AG09319 (cell line): ENCODE measurements at regions not wholly inside any gene's neighbourhood (a gene's known extent, or its start where the extent isn't known, plus 50 kb on each side); places are given as distances from the start of the nearest gene placed in this dataset.
"Not testable (repeated sequence)": the region's sequence is repeated elsewhere in the genome, so short reads cannot be mapped to it uniquely, and the experiment has no call there.

Experiments used
- DNase-seq: peaks from one replicate; pipeline ENCODE4 v3.0.0-alpha.2; 2010; ENCODE audit warnings: low read depth; ENCODE audit errors: extremely low read depth

DNA sequence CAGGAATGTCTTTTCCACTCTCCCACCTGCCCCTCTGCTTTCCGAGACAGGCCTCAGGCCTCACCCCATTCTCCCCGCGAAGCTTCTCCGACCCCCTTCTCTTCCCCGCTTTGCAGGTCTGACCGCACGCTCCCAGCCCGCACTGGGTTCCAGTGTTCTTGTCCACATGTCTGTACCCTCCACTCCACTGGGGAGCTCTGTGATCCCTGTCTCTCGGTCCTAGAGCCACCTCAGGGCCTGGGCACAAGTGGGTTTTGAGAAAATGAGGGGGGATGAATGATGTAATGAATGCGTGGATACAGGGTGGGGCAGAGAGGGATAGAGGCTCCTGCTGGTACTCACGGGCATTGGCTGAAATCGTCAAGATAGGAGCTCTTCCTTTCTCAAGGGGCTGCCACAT is 2898.9 kb downstream of the RPIA start:
- DNase-seq: not testable (repeated sequence)

DNA sequence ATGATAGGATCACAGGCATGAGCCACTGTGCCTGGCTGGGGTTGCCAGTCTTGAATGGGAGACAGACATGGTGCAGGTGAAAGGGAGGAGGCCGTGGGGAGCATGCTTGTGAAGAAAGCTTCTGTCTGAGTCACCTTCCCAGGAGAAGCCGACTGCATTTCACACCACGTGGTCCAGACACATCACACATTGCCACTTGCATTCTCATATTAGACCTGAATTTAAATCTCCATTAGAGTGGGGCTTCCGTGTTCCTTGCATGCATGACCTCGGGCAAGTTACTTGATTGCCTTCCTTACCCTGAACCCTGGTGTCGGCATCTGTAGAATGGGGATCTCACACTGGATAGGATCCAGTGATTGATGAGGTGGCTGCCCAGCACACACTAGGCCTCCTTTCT is 2899.6 kb downstream of the RPIA start:
- not testable (repeated sequence) for DNase-seq

DNA sequence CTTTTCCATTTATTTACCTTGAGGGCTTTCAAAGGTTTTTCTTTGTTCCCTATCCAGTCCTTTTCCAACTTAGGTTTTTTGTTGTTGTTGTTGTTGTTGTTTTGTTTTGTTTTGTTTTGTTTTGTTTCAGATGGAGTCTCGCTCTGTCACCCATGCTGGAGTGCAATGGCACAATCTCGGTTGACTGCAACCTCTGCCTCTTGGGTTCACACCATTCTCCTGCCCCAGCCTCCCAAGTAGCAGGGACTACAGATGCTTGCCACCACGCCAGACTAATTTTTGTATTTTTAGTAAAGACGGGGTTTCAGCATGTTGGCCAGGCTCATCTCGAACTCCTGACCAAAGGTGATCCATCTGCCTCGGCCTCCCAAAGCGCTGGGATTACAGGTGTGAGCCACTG is 2906.0 kb downstream of the RPIA start:
- DNase-seq: not testable (repeated sequence)

DNA sequence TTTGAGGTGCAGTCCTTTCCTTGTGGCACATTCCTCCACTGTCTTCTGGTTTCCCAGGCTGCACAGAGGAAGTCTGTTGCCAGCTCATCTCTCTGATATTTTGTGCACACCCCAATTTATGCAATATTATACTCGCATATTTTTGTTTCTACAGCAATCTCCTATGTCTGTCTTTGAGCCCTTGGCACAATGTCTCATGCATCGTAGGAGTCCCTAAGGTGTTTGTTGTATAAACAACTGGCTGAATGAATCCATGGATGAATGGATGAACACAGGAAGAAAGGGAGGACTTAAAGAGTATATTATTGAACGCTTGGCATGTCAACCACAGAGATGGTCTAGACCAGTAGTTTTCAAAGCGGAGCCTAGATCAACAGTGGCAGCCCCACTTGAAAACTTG is 2907.0 kb downstream of the RPIA start:
- DNase-seq: not testable (repeated sequence)

DNA sequence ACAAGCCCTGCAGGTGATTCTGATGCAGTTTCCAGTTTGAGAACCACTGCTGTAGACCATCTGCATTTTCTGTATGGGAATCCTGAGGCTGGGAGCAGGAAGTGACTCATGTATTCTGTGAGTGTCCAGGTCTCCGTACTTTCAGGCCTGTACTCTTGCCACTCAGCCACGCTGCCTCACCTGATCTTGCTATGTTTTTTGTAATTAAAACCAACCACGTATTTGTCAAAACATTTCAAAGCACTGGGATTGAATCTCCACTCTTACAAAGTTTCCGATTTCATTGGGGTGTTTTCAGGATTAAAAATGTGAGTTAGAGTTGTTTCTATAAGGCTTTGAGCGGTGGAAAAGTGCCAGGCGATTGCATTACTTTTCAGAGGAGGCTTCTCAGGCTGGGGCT is 2907.5 kb downstream of the RPIA start:
- not testable (repeated sequence) for DNase-seq

DNA sequence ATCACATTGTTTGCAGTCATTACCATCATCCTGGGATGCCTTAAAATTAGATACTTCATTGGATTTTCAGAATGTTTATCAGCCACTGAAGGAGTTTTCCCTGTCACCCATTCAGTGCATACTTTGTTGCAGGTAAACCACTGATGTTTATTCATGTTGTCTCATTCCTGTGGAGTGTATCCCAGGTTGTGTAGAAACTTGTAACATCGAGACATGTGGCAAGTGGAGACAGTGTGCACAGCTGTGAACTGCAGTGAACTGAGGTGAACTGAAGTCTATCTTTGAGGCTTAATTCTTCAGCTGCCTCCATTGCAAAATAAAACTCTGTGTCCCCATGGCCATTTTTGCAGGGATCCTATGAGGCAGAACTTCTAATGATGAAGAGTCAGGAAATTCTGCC is 2911.4 kb downstream of the RPIA start:
- not testable (repeated sequence) for DNase-seq

DNA sequence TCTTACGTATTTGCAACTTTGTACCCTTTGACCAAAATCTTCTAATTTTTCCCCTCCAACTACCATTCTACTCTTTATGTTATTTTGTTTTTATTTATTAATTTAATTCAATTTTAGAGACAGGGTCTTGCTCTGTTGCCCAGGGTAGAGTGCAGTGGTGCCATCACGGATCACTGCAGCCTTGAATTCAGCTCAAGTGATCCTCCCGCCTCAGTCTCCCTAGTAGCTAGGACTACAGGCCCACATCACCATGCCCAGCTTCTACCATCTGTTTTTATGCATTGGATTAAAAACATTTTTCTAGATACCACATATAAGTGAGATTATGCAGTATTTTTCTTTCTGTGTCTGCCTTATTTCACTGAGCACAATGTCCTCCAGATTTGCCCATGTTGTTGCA is 2912.5 kb downstream of the RPIA start:
- DNase-seq: not testable (repeated sequence)

DNA sequence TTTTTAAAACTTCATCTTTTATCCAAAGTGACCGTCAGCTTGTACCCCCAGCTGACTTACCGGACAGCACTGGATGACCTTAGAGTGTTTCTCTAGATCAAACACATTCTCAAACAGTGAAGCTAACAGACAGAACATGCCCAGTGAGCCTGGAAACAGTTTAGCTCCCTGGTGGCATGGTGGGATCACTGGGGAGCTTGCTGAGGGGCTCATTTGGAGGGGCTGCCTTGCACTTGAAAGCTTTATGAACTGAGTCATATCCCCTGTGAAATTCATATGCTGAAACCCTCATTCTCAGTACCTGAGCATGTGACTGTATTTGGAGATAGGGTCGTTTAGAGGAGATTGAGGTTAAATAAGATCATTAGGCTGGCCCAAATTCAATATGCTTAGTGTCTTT is 2913.2 kb downstream of the RPIA start:
- not testable (repeated sequence) for DNase-seq

DNA sequence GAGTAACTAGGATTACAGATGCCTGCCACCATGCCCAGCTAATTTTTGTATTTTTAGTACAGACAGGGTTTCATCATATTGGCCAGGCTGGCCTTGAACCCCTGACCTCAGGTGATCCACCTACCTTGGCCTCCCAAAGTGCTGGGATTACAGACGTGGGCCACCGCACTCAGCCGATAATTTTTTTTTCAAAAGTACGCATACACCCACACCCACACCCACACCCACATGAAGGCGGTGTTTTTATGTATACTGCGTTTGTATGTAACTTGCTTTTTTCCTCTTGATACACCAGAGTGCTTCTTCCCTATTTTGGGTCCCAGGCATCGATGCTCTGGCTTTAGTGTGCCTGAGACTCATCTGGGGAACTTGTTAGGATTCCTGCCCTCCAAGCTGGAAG is 2932.3 kb downstream of the RPIA start:
- not testable (repeated sequence) for DNase-seq

DNA sequence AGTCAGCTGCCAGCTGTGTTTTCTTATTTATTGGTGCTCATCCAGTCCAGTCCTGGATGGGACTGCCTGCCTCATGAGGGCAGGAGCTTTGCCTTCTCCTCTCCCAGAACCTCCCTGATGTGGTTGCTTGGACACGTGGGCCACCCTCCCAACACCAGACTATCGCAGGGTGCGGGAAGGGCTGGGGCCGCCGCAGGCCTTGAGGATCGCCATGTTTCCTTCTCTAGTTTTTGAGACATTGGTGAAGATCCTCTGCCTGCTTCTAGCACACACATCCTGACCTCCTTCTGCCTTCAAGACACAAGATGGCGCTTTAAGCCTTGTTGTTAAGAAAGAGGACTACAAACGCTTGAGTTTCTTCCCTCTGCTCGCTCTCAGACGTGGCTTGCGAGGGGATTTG is 2937.0 kb downstream of the RPIA start:
- not testable (repeated sequence) for DNase-seq

DNA sequence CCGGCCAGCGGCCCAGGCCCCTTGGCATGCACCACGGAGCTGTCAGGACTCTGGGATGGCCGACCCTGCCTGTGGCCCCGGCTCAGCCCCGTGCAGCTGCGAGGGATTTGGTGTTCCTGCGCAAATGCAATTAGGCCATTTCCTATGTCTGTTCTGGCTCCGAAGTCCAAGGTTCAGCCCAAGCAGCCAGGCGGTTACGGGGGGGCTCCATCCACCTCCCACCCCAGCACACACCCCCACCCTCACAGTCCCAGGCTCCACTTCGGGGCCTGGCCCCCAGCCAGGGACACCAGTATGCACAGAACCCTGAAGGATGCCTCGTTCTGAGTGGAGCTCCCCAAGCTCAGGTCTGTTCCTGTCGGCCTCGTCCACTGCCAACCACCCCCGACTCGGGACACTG is 2965.7 kb downstream of the RPIA start:
- peak; percentile 1 for DNase-seq

DNA sequence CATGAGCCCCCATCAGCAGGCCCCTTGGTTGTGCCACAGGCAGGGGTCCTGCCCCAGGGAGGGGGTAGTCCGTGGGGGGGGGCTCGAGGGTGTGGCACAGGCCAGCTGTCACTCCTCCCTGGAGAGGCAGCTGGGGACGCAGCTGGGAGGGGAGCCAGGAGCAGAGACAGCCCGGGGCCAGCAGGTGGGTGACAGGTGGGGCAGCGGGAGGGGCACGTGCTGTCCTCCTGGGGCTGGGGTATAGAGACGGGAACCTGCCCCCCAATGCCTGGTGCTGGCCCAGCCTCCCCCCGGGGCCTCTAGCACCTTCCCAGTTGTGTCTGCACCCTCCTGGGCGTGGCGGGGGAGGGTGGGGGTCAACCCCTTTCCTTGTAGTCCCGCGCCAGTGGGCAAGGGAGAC is 2966.9 kb downstream of the RPIA start:
- DNase-seq: not testable (repeated sequence)

DNA sequence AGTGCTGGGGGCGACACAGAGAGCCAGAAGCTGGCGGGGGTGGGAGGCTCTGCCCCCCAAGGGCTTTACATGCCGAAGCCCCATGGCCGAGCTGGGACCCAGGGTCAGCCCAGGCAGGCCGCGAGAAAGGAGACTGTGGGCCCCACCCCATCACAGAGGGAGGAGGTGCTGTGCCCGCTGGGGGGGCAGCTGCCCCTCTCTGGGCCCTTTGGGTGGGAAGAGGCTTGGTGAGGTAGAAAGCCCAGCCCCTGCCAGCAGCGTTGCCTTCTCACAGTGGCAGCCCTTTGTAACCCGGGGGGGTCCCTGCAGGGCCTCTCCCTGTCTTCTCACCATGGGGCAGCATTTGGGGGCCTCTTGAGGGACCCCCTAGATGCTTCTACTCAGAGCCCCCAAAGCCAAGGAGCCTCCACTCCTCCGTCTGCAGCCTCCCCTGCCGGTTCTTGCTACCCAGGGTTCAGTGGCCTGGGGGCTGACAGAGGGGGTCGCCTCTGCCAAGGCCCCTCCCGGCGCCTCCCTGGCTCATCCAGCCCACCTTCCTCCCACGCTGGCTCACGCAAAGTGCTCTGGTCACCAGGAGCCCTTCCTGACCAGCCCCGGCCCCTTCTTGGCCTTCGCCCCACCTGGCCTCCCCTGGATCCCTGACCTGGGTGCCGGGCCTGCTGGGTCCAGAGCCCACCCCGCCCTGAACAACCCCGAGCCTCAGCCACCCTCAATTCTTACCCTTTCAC is 2967.9 kb downstream of the RPIA start:
- DNase-seq: not testable (repeated sequence)

DNA sequence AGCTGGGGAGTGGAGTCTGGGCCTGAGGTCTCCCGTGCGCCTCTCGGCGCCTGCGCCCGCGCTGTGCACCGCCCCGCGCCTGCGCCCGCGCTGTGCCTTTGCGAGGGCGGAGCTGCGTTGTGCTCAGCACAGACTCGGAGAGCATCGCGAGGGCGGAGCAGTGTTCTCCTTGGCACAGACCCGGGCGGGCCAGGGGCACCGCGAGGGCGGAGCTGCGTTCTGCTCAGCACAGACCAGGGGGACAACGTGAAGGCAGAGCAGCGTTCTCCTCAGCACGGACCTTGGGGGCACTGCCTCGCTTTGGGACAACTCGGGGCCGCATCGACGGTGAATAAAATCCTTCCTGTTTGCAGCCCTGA is 2968.4 kb downstream of the RPIA start:
- DNase-seq: not testable (repeated sequence)

DNA sequence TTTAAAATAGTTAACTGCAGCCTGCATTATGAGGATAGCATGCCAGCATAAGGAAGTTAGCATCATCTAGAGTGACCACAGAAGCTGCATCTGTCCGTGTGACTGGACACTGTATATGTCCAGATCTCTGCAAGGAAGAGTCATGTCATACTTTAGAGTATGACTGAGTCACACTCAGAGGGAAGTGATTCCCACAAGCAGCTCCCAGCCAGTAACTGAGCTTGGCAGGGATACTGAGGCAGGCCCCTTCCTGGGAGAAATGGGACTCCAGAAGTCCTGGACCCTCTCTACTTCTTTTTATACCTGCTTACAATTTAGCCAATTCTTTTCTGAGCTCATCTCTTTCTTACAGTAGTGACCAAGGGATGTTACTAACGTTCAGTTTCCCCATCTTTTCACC is 2975.9 kb downstream of the RPIA start:
- not testable (repeated sequence) for DNase-seq

DNA sequence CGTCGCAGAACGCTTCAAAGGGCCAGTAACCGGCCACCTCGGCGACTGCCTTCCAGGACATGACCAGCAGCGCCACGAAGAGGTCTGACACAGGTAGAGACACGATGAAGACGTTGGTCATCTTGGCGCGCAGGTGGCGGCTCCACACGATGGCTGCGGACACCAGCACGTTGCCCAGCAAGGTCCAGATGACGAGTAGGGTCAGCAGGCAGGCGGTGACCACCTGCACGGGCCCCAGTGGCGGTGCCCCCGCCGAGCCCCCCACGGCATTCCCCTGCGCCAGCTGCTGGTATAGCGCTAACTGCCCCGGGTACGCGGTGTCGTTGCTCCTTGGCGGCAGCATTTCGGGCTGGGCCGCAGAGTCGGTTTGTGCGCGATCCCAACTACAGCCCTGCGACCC is 2994.1 kb downstream of the RPIA start:
- DNase-seq: not testable (repeated sequence)

DNA sequence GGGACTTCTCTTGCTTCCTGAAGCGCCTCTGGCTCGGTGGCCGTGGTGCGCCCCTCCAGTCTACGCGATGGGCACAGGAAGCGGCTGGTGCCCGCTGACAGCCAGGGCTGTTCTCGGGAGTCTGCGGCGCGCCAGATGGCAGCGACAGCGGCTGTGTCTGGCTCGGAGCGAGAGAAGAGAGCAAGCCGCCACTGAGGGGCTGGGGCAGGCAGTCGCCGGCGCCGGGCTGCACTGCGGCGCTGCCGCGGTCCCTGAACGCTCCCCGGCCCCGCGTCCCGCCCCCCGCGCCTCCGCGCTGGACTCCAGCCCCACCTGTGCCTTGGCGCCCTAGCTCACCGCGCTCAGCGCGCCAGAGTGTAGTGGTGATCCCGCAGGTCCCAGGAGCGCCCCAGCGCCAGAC is 2994.6 kb downstream of the RPIA start:
- not testable (repeated sequence) for DNase-seq
